ENCODE measurements at regions not wholly inside any gene's neighbourhood (a gene's known extent, or its start where the extent isn't known, plus 50 kb on each side); places are given as distances from the start of the nearest gene placed in this dataset.

DNA sequence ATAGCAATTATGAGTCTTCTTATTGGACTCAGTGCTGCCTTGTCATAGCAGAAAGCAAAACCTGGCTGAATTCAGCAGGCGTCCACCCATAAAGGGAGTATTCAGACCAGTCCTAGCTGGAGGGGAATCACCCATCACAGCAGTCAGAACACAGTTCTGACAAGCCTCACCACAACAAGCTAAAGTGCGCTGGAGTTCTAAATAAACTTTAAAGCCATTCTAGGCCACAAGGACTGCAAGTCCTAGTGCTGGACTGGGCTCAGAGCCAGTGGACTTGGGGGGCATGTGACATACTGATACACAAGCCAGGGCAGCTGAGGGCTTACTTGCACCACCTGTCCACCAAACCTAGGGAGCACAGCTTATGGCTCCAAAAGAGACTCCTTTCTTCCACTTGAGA, 115.3 kb upstream of the PCSK5 start:
- TF ChIP-seq CREB1 (CRISPR knock-in tag; IDR thresholded peaks at IDR 0.05; ENCODE audit: low read depth): no peak
- TF ChIP-seq, protein P1, sequence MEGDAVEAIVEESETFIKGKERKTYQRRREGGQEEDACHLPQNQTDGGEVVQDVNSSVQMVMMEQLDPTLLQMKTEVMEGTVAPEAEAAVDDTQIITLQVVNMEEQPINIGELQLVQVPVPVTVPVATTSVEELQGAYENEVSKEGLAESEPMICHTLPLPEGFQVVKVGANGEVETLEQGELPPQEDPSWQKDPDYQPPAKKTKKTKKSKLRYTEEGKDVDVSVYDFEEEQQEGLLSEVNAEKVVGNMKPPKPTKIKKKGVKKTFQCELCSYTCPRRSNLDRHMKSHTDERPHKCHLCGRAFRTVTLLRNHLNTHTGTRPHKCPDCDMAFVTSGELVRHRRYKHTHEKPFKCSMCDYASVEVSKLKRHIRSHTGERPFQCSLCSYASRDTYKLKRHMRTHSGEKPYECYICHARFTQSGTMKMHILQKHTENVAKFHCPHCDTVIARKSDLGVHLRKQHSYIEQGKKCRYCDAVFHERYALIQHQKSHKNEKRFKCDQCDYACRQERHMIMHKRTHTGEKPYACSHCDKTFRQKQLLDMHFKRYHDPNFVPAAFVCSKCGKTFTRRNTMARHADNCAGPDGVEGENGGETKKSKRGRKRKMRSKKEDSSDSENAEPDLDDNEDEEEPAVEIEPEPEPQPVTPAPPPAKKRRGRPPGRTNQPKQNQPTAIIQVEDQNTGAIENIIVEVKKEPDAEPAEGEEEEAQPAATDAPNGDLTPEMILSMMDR (conservative IDR thresholded peaks at IDR 0.05; ENCODE audit: low read depth in 2 of 2): no peak
- TF ChIP-seq, protein P2, sequence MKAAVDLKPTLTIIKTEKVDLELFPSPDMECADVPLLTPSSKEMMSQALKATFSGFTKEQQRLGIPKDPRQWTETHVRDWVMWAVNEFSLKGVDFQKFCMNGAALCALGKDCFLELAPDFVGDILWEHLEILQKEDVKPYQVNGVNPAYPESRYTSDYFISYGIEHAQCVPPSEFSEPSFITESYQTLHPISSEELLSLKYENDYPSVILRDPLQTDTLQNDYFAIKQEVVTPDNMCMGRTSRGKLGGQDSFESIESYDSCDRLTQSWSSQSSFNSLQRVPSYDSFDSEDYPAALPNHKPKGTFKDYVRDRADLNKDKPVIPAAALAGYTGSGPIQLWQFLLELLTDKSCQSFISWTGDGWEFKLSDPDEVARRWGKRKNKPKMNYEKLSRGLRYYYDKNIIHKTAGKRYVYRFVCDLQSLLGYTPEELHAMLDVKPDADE (IDR thresholded peaks at IDR 0.05): no peak
